Right lobe of liver (tissue), 4 donors: ENCODE measurements at regions not wholly inside any gene's neighbourhood (a gene's known extent, or its start where the extent isn't known, plus 50 kb on each side); places are given as distances from the start of the nearest gene placed in this dataset.

ENCODE experiments used
- POLR2A ChIP-seq: fragments of 450-650 bp; IDR thresholded peaks from one replicate; pipeline ENCODE4 v1.6.1; 2017; ENCODE audit warnings: antibody characterized with exemption, mild to moderate bottlenecking
- TF ChIP-seq, protein P1 (sequence below), 4 donors: fragments of 200-600 bp in 3 of 4; fragments of 450-650 bp in 1 of 4; IDR thresholded peaks; one replicate each; pipeline versions ENCODE4 v1.5.1 to v1.8.0; 2016 to 2022; ENCODE audit warnings: antibody characterized with exemption in 4 of 4, mild to moderate bottlenecking in 2 of 4
- donor health status: DM: no; HTN: no; CAD: no.
- donor health status: DM: no; HTN: no; CAD: no.
- donor health status: DM: no; HTN: yes; CAD: no.

DNA sequence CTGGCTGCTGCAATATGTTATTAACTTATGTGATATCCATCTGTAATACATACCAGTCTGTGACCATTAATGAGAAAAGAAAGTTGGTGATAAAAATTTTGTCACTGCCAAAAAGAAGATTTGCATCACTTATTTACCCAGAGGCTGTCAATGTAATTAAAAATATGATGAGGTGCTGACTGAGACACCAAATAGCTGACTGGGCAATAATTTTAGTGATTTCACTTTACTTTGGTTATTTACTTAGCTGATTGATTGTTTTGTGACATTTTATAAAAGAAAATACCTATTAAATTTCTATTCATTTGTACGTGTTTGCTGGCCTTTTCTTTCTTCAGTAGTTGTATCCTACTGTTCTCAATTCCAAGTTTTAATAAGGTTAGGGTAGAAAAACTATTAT lies 139.2 kb downstream of the HLX start:
- TF ChIP-seq, protein P1, sequence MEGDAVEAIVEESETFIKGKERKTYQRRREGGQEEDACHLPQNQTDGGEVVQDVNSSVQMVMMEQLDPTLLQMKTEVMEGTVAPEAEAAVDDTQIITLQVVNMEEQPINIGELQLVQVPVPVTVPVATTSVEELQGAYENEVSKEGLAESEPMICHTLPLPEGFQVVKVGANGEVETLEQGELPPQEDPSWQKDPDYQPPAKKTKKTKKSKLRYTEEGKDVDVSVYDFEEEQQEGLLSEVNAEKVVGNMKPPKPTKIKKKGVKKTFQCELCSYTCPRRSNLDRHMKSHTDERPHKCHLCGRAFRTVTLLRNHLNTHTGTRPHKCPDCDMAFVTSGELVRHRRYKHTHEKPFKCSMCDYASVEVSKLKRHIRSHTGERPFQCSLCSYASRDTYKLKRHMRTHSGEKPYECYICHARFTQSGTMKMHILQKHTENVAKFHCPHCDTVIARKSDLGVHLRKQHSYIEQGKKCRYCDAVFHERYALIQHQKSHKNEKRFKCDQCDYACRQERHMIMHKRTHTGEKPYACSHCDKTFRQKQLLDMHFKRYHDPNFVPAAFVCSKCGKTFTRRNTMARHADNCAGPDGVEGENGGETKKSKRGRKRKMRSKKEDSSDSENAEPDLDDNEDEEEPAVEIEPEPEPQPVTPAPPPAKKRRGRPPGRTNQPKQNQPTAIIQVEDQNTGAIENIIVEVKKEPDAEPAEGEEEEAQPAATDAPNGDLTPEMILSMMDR (IDR thresholded peaks at IDR 0.05), result no peak
- TF ChIP-seq POLR2A, result no peak
